Activated naive CD8-positive, alpha-beta T cell treated with anti-CD3 and anti-CD28 coated beads, Interleukin-2, amount 50 U/mL, for 24 hours (primary cell): ENCODE measurements at regions not wholly inside any gene's neighbourhood (a gene's known extent, or its start where the extent isn't known, plus 50 kb on each side); places are given as distances from the start of the nearest gene placed in this dataset.
"Not testable (repeated sequence)": the region's sequence is repeated elsewhere in the genome, so short reads cannot be mapped to it uniquely, and the experiment has no call there.

Experiments used
- ATAC-seq: fragments of 150-1000 bp; cut with Tn5 transposase; one replicate; pipeline ENCODE4 v1.10.0; 2021
- DNase-seq: peaks from one replicate; pipeline ENCODE4 v3.0.0; 2021
- H3K27ac Mint-ChIP-seq: one replicate; pipeline ENCODE4 v1.8.0; 2021; ENCODE audit warnings: mild to moderate bottlenecking, mixed read lengths
- H3K27me3 Mint-ChIP-seq: one replicate; pipeline ENCODE4 v1.8.0; 2021; ENCODE audit warnings: mixed read lengths
- H3K36me3 Mint-ChIP-seq: one replicate; pipeline ENCODE4 v1.8.0; 2021; ENCODE audit warnings: low read depth, mixed read lengths
- H3K4me1 Mint-ChIP-seq: one replicate; pipeline ENCODE4 v1.8.0; 2021; ENCODE audit warnings: mixed read lengths
- H3K4me3 Mint-ChIP-seq: one replicate; pipeline ENCODE4 v1.8.0; 2021; ENCODE audit warnings: mild to moderate bottlenecking, moderate library complexity, mixed read lengths
- H3K9me3 Mint-ChIP-seq: one replicate; pipeline ENCODE4 v1.8.0; 2021; ENCODE audit warnings: mixed read lengths

DNA sequence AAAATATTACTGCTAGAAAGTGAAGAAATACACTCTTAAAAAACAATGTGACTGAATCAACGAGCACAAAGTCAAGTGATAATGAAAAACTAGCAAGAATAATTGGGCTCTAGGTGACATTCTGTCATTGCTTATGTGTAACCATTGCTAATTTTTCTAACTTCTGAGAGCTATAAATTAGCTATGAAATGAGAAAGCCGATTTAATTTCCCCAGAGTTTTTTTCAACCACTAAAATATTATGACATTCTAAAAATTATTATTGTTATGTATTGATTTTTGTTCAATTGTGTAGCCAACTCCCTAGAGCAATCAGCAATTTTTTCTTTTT, 458.6 kb upstream of the ATXN8OS start:
- no peak for ATAC-seq
- no peaks in the 10 kb centered on the region for H3K36me3 Mint-ChIP-seq
- no peak overlapping the region for H3K4me3 Mint-ChIP-seq
- H3K27me3 Mint-ChIP-seq = no peaks in the 10 kb centered on the region
- no peaks in the 10 kb centered on the region for H3K4me1 Mint-ChIP-seq
- H3K27ac Mint-ChIP-seq = no peak overlapping the region
- no peak for DNase-seq
- H3K9me3 Mint-ChIP-seq = no peaks in the 10 kb centered on the region

GRCh38 chr13:69648340-69649062, 459.1 kb upstream of the ATXN8OS start:
- ATAC-seq (no peak), DNase-seq (no peak)
- no peaks in the 10 kb centered on the region for H3K4me1 Mint-ChIP-seq
- no peak overlapping the region for H3K4me3 Mint-ChIP-seq
- no peaks in the 10 kb centered on the region for H3K36me3 Mint-ChIP-seq
- no peak overlapping the region for H3K27ac Mint-ChIP-seq
- H3K27me3 Mint-ChIP-seq = no peaks in the 10 kb centered on the region
- no peaks in the 10 kb centered on the region for H3K9me3 Mint-ChIP-seq

- ATAC-seq = no peak
- no peaks in the 10 kb centered on the region for H3K27me3 Mint-ChIP-seq
Observed at GRCh38 chr13:69644447-69644846, 463.2 kb upstream of the ATXN8OS start.

DNA sequence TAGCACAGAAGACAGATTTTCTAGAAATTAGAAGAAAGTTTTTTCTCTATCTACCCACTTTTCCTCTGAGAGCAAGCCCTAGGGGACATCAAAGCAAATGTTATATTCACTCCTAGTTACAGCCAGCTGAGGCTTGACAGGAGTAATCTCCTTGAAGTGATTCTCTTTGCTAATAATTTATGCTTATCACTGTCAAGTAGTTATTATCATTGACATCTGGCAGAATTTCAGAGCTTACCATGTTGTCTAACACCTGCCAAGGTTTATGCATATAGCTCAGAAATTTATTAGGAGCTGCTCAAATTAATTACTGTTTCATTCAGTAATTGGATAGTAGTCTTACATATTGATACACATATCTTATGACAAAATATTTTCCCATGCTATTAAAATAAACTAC, 465.9 kb upstream of the ATXN8OS start:
- Mint-ChIP-seq H3K9me3 (peaks cover 18% of the 10 kb centered on the region), H3K4me3 (no peak overlapping the region), H3K27ac (no peak overlapping the region), H3K27me3 (no peaks in the 10 kb centered on the region), H3K36me3 (no peaks in the 10 kb centered on the region), H3K4me1 (no peaks in the 10 kb centered on the region)
- DNase-seq = no peak
- no peak for ATAC-seq

More at GRCh38 chr13:69644447-69644846, 463.2 kb upstream of the ATXN8OS start:
- Mint-ChIP-seq H3K4me1 (no peaks in the 10 kb centered on the region), H3K36me3 (no peaks in the 10 kb centered on the region), H3K27ac (no peak overlapping the region), H3K9me3 (peaks cover 5% of the 10 kb centered on the region), H3K4me3 (no peak overlapping the region)
- no peak for DNase-seq

GRCh38 chr13:69633044-69633443, 474.6 kb upstream of the ATXN8OS start:
- ATAC-seq = no peak
- Mint-ChIP-seq H3K4me3 (no peak overlapping the region), H3K27ac (no peak overlapping the region), H3K36me3 (no peaks in the 10 kb centered on the region), H3K4me1 (no peaks in the 10 kb centered on the region), H3K27me3 (no peaks in the 10 kb centered on the region), H3K9me3 (peaks cover 25% of the 10 kb centered on the region)
- DNase-seq = no peak

- no peak overlapping the region for H3K4me3 Mint-ChIP-seq
- H3K4me1 Mint-ChIP-seq = no peaks in the 10 kb centered on the region
- ATAC-seq (no peak), DNase-seq (no peak)
- H3K27me3 Mint-ChIP-seq = no peaks in the 10 kb centered on the region
- no peaks in the 10 kb centered on the region for H3K36me3 Mint-ChIP-seq
- peaks cover 15% of the 10 kb centered on the region for H3K9me3 Mint-ChIP-seq
- no peak overlapping the region for H3K27ac Mint-ChIP-seq
Observed at GRCh38 chr13:69623973-69624372, 483.7 kb upstream of the ATXN8OS start.

GRCh38 chr13:69619651-69620050, 488.0 kb upstream of the ATXN8OS start:
- no peak overlapping the region for H3K27ac Mint-ChIP-seq
- H3K27me3 Mint-ChIP-seq = no peaks in the 10 kb centered on the region
- H3K9me3 Mint-ChIP-seq = peaks cover 4% of the 10 kb centered on the region
- no peak overlapping the region for H3K4me3 Mint-ChIP-seq
- DNase-seq = no peak
- ATAC-seq = no peak
- no peaks in the 10 kb centered on the region for H3K4me1 Mint-ChIP-seq
- no peaks in the 10 kb centered on the region for H3K36me3 Mint-ChIP-seq

GRCh38 chr13:69618838-69619237, 488.8 kb upstream of the ATXN8OS start:
- Mint-ChIP-seq H3K36me3 (no peaks in the 10 kb centered on the region), H3K4me1 (no peaks in the 10 kb centered on the region), H3K4me3 (no peak overlapping the region), H3K27ac (no peak overlapping the region), H3K9me3 (peaks cover 8% of the 10 kb centered on the region), H3K27me3 (no peaks in the 10 kb centered on the region)
- DNase-seq (no peak), ATAC-seq (no peak)

GRCh38 chr13:69618393-69618792, 489.2 kb upstream of the ATXN8OS start:
- no peaks in the 10 kb centered on the region for H3K4me1 Mint-ChIP-seq
- H3K9me3 Mint-ChIP-seq = peaks cover 8% of the 10 kb centered on the region
- no peaks in the 10 kb centered on the region for H3K36me3 Mint-ChIP-seq
- H3K27me3 Mint-ChIP-seq = no peaks in the 10 kb centered on the region
- no peak overlapping the region for H3K27ac Mint-ChIP-seq
- ATAC-seq (no peak), DNase-seq (no peak)
- H3K4me3 Mint-ChIP-seq = no peak overlapping the region

DNA sequence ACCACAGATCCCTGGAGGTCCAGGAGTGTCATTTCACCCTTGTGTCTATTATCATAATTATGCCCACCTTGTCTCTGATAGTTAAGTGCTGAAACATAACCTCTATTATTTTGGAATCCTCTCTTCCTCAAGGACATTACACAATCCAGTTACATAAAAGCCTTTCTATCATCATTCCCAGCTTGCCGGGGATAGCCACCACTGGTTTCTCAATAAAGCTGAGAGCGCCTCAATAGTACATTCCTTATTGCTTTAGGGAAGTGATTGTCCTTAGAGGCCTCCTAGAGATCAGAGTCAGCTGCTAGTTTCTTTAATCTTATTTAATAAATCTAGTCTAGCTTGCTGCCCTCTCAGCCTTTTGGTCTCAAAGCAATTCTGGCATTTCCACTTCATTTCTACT, 490.0 kb upstream of the ATXN8OS start:
- H3K36me3 Mint-ChIP-seq = no peaks in the 10 kb centered on the region
- no peak overlapping the region for H3K27ac Mint-ChIP-seq
- H3K9me3 Mint-ChIP-seq = peaks cover 8% of the 10 kb centered on the region
- H3K27me3 Mint-ChIP-seq = no peaks in the 10 kb centered on the region
- no peak for ATAC-seq
- DNase-seq = no peak
- no peak overlapping the region for H3K4me3 Mint-ChIP-seq
- H3K4me1 Mint-ChIP-seq = no peaks in the 10 kb centered on the region

- H3K9me3 Mint-ChIP-seq = peaks cover 8% of the 10 kb centered on the region
- H3K4me1 Mint-ChIP-seq = no peaks in the 10 kb centered on the region
- no peak for ATAC-seq
- H3K4me3 Mint-ChIP-seq = no peak overlapping the region
- H3K27ac Mint-ChIP-seq = no peak overlapping the region
- DNase-seq = no peak
- H3K27me3 Mint-ChIP-seq = no peaks in the 10 kb centered on the region
- no peaks in the 10 kb centered on the region for H3K36me3 Mint-ChIP-seq
Observed at GRCh38 chr13:69616396-69616795, 491.2 kb upstream of the ATXN8OS start.

DNA sequence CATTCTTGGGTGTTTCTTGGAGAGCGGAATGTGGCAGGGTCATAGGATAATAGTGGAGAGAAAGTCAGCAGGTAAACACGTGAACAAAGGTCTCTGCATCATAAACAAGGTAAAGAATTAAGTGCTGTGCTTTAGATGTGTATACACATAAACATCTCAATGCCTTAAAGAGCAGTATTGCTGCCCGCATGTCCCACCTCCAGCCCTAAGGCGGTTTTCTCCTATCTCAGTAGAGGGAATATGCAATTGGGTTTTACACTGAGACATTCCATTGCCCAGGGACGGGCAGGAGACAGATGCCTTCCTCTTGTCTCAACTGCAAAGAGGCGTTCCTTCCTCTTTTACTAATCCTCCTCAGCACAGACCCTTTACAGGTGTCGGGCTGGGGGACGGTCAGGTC, 492.6 kb upstream of the ATXN8OS start:
- H3K4me3 Mint-ChIP-seq, H3K27me3 Mint-ChIP-seq, H3K36me3 Mint-ChIP-seq, H3K27ac Mint-ChIP-seq, DNase-seq, H3K4me1 Mint-ChIP-seq, ATAC-seq, H3K9me3 Mint-ChIP-seq: not testable (repeated sequence)

- no peaks in the 10 kb centered on the region for H3K4me1 Mint-ChIP-seq
- H3K27ac Mint-ChIP-seq = no peak overlapping the region
- no peak overlapping the region for H3K4me3 Mint-ChIP-seq
- DNase-seq (no peak), ATAC-seq (no peak)
- no peaks in the 10 kb centered on the region for H3K36me3 Mint-ChIP-seq
- peaks cover 9% of the 10 kb centered on the region for H3K9me3 Mint-ChIP-seq
- H3K27me3 Mint-ChIP-seq = no peaks in the 10 kb centered on the region
Observed at GRCh38 chr13:69604698-69605097, 502.9 kb upstream of the ATXN8OS start.

GRCh38 chr13:69603144-69603853, 504.3 kb upstream of the ATXN8OS start:
- no peaks in the 10 kb centered on the region for H3K27me3 Mint-ChIP-seq
- no peak overlapping the region for H3K4me3 Mint-ChIP-seq
- no peaks in the 10 kb centered on the region for H3K4me1 Mint-ChIP-seq
- DNase-seq = no peak
- peaks cover 11% of the 10 kb centered on the region for H3K9me3 Mint-ChIP-seq
- H3K36me3 Mint-ChIP-seq = no peaks in the 10 kb centered on the region
- no peak for ATAC-seq
- no peak overlapping the region for H3K27ac Mint-ChIP-seq

GRCh38 chr13:69601661-69602060, 506.0 kb upstream of the ATXN8OS start:
- Mint-ChIP-seq H3K4me1 (no peaks in the 10 kb centered on the region), H3K27me3 (no peaks in the 10 kb centered on the region), H3K4me3 (no peak overlapping the region), H3K9me3 (peaks cover 8% of the 10 kb centered on the region), H3K36me3 (no peaks in the 10 kb centered on the region), H3K27ac (no peak overlapping the region)
- ATAC-seq = no peak
- DNase-seq = no peak
